ENCODE measurements at regions not wholly inside any gene's neighbourhood (a gene's known extent, or its start where the extent isn't known, plus 50 kb on each side); places are given as distances from the start of the nearest gene placed in this dataset.

DNA sequence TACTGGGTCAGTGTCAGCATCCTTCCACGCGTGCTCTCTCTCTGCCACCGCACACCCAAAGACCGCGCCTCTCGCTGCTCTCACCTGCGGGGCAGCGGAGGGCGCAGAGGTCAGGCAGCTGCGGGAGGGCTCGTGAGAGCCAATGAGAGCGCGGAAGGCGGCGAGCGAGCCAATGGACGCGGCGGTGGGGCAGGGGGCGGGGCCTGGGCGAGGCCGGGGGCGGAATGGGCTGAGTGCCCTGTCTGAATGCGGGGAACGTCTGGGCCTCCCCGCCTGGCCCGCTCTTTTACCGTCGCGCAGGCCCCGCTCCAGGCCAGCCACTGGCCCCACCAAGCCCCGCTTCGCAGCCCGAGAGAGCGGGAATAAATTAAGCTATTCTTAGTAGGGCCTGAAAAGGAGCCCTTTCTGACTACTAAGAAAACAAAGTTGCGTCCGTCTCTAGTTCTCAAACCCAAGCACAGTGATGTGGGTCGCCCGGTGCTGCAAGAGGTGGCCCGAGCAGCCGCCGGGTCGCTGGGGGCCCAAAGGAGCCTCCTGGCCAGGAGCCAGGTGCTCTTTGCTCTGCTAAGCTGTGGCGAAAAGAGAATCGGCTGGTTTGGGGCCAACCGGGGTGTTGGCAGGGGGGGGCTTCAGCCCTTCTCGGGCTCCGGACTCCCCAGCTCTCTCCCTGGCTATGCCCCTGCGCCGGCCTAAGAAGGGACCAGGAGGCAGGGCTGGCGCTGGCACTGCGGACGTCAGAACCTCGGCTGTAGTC, 81.1 kb upstream of the GLI2 start:
- TF ChIP-seq, protein P1, sequence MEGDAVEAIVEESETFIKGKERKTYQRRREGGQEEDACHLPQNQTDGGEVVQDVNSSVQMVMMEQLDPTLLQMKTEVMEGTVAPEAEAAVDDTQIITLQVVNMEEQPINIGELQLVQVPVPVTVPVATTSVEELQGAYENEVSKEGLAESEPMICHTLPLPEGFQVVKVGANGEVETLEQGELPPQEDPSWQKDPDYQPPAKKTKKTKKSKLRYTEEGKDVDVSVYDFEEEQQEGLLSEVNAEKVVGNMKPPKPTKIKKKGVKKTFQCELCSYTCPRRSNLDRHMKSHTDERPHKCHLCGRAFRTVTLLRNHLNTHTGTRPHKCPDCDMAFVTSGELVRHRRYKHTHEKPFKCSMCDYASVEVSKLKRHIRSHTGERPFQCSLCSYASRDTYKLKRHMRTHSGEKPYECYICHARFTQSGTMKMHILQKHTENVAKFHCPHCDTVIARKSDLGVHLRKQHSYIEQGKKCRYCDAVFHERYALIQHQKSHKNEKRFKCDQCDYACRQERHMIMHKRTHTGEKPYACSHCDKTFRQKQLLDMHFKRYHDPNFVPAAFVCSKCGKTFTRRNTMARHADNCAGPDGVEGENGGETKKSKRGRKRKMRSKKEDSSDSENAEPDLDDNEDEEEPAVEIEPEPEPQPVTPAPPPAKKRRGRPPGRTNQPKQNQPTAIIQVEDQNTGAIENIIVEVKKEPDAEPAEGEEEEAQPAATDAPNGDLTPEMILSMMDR (IDR thresholded peaks at IDR 0.05): no peak
- TF ChIP-seq POLR2A (IDR thresholded peaks at IDR 0.05): no peak
